SK-MEL-5 (cell line): ENCODE measurements at regions not wholly inside any gene's neighbourhood (a gene's known extent, or its start where the extent isn't known, plus 50 kb on each side); places are given as distances from the start of the nearest gene placed in this dataset.

Experiments used
- DNase-seq: peaks from one replicate; pipeline ENCODE4 v3.0.0-alpha.2; 2016; ENCODE audit warnings: low read depth, low spot score
- in situ Hi-C: cut with HindIII; loops from 2 replicates; pipeline ENCODE4 v1.10.0; 2016; ENCODE audit warnings: low sequenced_read_pairs, high pct_unique_total_duplicates, low pct_unique_long_range_greater_than_20kb

DNA sequence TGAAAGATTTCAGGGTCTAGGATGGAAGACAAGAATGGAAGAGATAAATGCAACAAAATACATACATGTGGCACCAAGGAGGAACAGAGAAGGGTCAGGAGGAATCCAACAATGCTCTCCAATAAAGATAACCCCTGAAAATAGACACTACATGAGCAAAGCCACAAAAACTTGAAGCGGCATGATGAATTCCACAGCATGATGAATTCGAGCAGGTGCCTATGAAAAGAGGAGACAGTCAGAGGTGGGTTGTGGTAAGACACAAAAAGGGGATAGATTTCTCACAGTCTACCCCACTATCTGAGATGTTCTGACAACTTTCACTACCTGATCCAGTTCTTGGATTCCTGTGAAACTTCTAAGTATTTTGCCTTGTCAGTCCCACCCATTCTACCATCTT lies 81.5 kb upstream of the PAPPA start:
- in situ Hi-C loops = no loop called here
- DNase-seq = no peak

- in situ Hi-C loops = no loop called here
- no peak for DNase-seq
Measured at GRCh38 chr9:116073826-116074225, 79.8 kb upstream of the PAPPA start.

- in situ Hi-C loops = no loop called here
- DNase-seq = no peak
Measured at GRCh38 chr9:116074658-116075057, 78.9 kb upstream of the PAPPA start.

- in situ Hi-C loops = no loop called here
- DNase-seq = no peak
Measured at GRCh38 chr9:116075191-116075590, 78.4 kb upstream of the PAPPA start.

DNA sequence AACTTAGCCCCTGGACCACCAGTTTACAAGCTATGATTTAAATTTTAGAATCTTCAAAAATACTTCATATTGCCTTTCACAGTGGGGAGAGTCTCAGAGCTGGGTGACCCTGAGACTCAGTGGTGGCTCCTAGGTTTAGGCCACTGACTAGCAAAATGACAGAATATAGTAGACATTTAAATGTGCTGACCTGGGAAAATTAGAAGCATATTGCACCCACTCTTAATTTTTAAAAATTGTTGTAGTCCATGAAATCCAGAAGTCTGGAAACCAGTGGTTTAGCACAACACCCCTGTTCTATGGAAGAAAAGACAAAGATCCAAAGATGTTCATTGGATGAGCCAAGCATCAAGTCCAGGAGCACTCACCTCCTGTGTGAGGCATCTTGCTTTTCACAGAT lies 75.0 kb upstream of the PAPPA start:
- in situ Hi-C loops = no loop called here
- DNase-seq = no peak

DNA sequence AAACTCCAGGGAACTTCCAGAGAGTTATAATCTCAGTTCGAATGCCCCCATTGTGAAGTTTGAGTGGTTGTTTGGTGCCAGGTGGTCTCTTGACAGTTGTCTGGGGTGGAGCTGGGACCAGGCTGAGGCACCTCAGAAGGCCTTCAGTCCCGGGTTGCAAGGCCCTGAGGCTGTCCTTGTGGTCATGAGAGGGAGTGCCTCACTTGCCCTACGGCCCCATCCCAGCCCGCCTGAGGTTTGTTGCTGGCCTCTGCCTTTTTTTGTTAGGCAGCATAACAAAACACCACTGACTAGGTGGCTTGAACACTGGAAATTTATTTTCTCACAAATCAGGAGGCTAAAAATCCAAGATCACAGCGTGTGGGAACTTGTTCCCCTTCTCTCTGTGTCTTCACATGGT lies 73.0 kb upstream of the PAPPA start:
- DNase-seq = no peak
- in situ Hi-C loops = no loop called here

GRCh38 chr9:116081435-116082115 lies 72.0 kb upstream of the PAPPA start:
- no peak for DNase-seq
- in situ Hi-C loops = no loop called here

GRCh38 chr9:116083837-116084236 lies 69.8 kb upstream of the PAPPA start:
- no peak for DNase-seq
- in situ Hi-C loops = no loop called here

DNA sequence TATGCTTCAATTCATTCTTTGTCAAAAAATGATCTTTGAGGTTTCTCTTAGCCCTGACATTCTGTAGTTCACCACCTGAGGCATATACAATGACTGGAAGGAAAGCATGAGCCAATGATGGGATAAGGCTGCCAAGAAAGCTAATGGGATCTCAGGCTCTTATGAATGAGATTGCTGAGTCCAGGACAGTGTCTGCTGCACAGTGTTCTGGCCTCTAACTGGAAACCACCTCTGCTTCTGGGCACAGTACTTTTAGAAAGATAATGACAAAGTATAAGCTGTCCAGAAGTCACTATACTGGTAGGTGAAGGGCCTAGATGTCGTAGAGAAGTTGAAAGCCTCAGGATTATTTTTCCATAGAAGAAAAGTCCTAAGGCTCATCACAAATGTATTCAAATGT lies 69.1 kb upstream of the PAPPA start:
- in situ Hi-C loops = no loop called here
- DNase-seq = peak; percentile 19

- peak; percentile 47 for DNase-seq
- in situ Hi-C loops = no loop called here
Measured at GRCh38 chr9:116087246-116087645, 66.3 kb upstream of the PAPPA start.

DNA sequence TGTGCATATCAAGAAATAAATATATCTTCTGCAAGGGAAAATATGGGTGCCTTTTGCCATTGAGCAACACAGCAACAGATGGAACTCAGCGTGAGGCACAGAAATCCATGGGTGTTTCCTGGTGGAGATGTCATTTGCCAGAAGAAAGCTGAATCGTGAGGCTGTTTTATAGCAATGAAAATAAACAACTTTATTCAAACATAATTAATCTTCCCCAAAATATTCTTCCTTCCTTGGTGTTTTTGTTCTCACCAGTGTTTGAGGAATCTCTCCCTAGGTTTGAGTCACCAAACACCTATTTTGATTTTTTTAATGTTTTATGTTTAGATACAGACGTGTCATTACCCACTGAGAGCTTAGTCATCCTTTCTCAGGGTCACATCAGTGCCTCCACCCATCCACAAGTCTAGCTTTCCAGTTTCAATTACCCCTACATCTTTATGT lies 65.8 kb upstream of the PAPPA start:
- in situ Hi-C loops = no loop called here
- DNase-seq = no peak

DNA sequence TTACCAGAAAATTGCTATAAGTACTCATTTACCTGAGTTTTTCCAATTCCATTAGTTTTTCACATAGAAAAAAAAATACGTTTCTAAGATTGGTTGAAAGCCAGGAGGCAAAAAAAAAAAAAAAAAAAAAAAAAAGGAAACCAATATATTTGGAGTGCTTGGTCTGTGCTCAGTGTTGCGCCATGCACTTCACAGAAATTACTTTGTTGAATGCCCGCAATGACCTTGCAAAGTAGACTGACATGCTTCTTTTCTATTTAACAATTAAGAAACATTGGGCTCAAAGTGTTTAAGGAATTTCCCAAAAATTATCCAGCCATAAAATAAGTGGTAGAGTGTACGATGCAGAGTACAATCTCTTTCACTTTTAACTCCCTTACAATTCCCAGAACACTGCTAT lies 65.2 kb upstream of the PAPPA start:
- DNase-seq = no peak
- in situ Hi-C loops = no loop called here

- DNase-seq = no peak
- in situ Hi-C loops = no loop called here
Measured at GRCh38 chr9:116090030-116090770, 63.4 kb upstream of the PAPPA start.

- DNase-seq = no peak
- in situ Hi-C loops = no loop called here
Measured at GRCh38 chr9:116094846-116095245, 58.7 kb upstream of the PAPPA start.

- no peak for DNase-seq
- in situ Hi-C loops = no loop called here
Measured at GRCh38 chr9:116095403-116095802, 58.2 kb upstream of the PAPPA start.

GRCh38 chr9:116096046-116096445 lies 57.5 kb upstream of the PAPPA start:
- DNase-seq = no peak
- in situ Hi-C loops = no loop called here

DNA sequence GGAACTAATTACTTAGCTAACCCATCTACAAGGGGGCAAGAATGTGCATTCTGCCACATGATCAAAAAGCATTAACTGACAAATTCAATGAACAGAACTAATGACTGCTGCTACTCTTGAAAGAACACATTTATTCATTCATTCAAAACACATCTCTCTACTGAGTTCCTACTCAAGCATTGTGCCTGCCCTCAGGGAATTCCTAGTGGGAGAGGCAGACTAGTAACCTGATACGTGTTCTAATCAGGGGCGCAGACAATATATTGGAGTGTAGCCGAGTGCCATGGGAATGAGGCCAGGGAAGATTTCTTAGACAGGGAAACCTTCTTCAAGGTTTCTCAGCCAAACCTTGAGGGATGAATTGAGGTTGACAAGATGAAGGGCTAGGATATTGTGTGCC lies 56.7 kb upstream of the PAPPA start:
- DNase-seq = peak; percentile 25
- in situ Hi-C loops = no loop called here

GRCh38 chr9:116098476-116098875 lies 55.1 kb upstream of the PAPPA start:
- in situ Hi-C loops = no loop called here
- peak; percentile 75 for DNase-seq

GRCh38 chr9:116099821-116100220 lies 53.8 kb upstream of the PAPPA start:
- DNase-seq = no peak
- in situ Hi-C loops = no loop called here
